ENCODE measurements at regions not wholly inside any gene's neighbourhood (a gene's known extent, or its start where the extent isn't known, plus 50 kb on each side); places are given as distances from the start of the nearest gene placed in this dataset.

- Histone ChIP-seq H3K9ac (no peak overlapping the region), H3K9me2 (no peaks in the 10 kb centered on the region), H3F3A (replicated peaks; ENCODE audit: insufficient read depth) (no peaks in the 10 kb centered on the region), H3K79me2 (ENCODE audit: insufficient read depth) (no peaks in the 10 kb centered on the region), H4K20me1 (ENCODE audit: insufficient read depth) (no peaks in the 10 kb centered on the region), H3K4me2 (no peak overlapping the region), H3K27ac (ENCODE audit: low read depth in 2 of 2, low read length in 1 of 2) (no peak overlapping the region), H3K9me3 (no peaks in the 10 kb centered on the region), H3K27me3 (ENCODE audit: insufficient read depth) (no peaks in the 10 kb centered on the region), H2AFZ (ENCODE audit: low read depth) (no peak overlapping the region), H3K4me1 (ENCODE audit: control insufficient read depth in 1 of 2, insufficient read depth in 2 of 2, low read depth in 1 of 2, low read length in 1 of 2) (peaks cover 0 to 6% of the 10 kb centered on the region in 2 experiments; a peak in 1 of 4 replicates), H3K4me3 (ENCODE audit: low read depth in 2 of 2, low read length in 1 of 2) (no peak overlapping the region), H3K36me3 (replicated peaks in 1 of 2; ENCODE audit: control insufficient read depth in 1 of 2, insufficient read depth in 2 of 2, low read length in 1 of 2) (no peaks in the 10 kb centered on the region)
- ChIA-PET CTCF (no interaction called here), POLR2A (no interaction called here)
- TF ChIP-seq MXI1 (IDR thresholded peaks at IDR 0.05; ENCODE audit: low read depth, low read length) (no peak), RFX5 (IDR thresholded peaks at IDR 0.05; ENCODE audit: low read length) (no peak), ZBTB33 (IDR thresholded peaks at IDR 0.05; ENCODE audit: borderline replicate concordance, low read depth) (no peak), TAF1 (IDR thresholded peaks at IDR 0.05; ENCODE audit: borderline replicate concordance, low read depth, low read length) (no peak), RCOR1 (IDR thresholded peaks at IDR 0.05; ENCODE audit: low read length) (no peak), SIN3A (IDR thresholded peaks at IDR 0.05; ENCODE audit: borderline replicate concordance, low read depth, low read length) (no peak), PBX3 (IDR thresholded peaks at IDR 0.05) (no peak), MAX (IDR thresholded peaks at IDR 0.05; ENCODE audit: low read depth) (no peak), TCF12 (IDR thresholded peaks at IDR 0.05) (no peak), USF2 (IDR thresholded peaks at IDR 0.05; ENCODE audit: borderline replicate concordance, low read depth, low read length) (no peak), RAD21 (IDR thresholded peaks at IDR 0.05; ENCODE audit: low read length) (no peak), YY1 (IDR thresholded peaks at IDR 0.05; ENCODE audit: low read depth) (no peak), GABPA (IDR thresholded peaks at IDR 0.05; ENCODE audit: low read depth) (no peak)
- TF ChIP-seq, protein P1, sequence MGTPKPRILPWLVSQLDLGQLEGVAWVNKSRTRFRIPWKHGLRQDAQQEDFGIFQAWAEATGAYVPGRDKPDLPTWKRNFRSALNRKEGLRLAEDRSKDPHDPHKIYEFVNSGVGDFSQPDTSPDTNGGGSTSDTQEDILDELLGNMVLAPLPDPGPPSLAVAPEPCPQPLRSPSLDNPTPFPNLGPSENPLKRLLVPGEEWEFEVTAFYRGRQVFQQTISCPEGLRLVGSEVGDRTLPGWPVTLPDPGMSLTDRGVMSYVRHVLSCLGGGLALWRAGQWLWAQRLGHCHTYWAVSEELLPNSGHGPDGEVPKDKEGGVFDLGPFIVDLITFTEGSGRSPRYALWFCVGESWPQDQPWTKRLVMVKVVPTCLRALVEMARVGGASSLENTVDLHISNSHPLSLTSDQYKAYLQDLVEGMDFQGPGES (IDR thresholded peaks at IDR 0.05; ENCODE audit: low read depth, low read length), result no peak
- TF ChIP-seq, protein P2, sequence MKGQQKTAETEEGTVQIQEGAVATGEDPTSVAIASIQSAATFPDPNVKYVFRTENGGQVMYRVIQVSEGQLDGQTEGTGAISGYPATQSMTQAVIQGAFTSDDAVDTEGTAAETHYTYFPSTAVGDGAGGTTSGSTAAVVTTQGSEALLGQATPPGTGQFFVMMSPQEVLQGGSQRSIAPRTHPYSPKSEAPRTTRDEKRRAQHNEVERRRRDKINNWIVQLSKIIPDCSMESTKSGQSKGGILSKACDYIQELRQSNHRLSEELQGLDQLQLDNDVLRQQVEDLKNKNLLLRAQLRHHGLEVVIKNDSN (IDR thresholded peaks at IDR 0.05; ENCODE audit: borderline replicate concordance, low read depth), result no peak
- DNase-seq, result no peak
- 64% methylated on average over 8 of the region's 16 CpGs for WGBS (ENCODE audit: low lambda C conversion rate)
Observed at GRCh38 chr4:3648195-3648594, 116.0 kb upstream of the LRPAP1 start.
